ENCODE measurements at regions not wholly inside any gene's neighbourhood (a gene's known extent, or its start where the extent isn't known, plus 50 kb on each side); places are given as distances from the start of the nearest gene placed in this dataset.

GRCh38 chr2:172335736-172336135 is 91.7 kb upstream of the ITGA6 start:
- no peak for TF ChIP-seq CTCF (conservative IDR thresholded peaks at IDR 0.05; ENCODE audit: low read depth, low read length)
- TF ChIP-seq EZH2 (IDR thresholded peaks at IDR 0.05; ENCODE audit: borderline replicate concordance, low read depth, low read length, poor library complexity, severe bottlenecking), result no peak
